Liver (tissue), 3 donors: ENCODE measurements at regions not wholly inside any gene's neighbourhood (a gene's known extent, or its start where the extent isn't known, plus 50 kb on each side); places are given as distances from the start of the nearest gene placed in this dataset.

ENCODE experiments used
- EGR1 ChIP-seq, 2 donors: IDR thresholded peaks; 2 replicates each; pipeline ENCODE4 v1.6.1; 2016 to 2018; ENCODE audit warnings: antibody characterized with exemption in 2 of 2, low read depth in 2 of 2
- FOXA1 ChIP-seq: IDR thresholded peaks from 2 replicates; pipeline ENCODE4 v1.6.1; 2016; ENCODE audit warnings: antibody characterized with exemption
- JUND ChIP-seq, 2 donors: IDR thresholded peaks; 2 replicates each; pipeline ENCODE4 v1.6.1; 2016; ENCODE audit warnings: antibody characterized with exemption in 2 of 2
- RAD21 ChIP-seq, 2 donors: IDR thresholded peaks; 2 replicates each; pipeline ENCODE4 v1.6.1; 2016; ENCODE audit warnings: antibody characterized with exemption in 2 of 2, mild to moderate bottlenecking in 2 of 2
- SP1 ChIP-seq: IDR thresholded peaks from 2 replicates; pipeline ENCODE4 v1.6.1; 2018; ENCODE audit warnings: antibody characterized with exemption, mild to moderate bottlenecking
- TAF1 ChIP-seq: conservative IDR thresholded peaks from 2 replicates; pipeline ENCODE4 v1.6.1; 2016; ENCODE audit warnings: antibody characterized with exemption, mild to moderate bottlenecking
- YY1 ChIP-seq: IDR thresholded peaks from 2 replicates; pipeline ENCODE4 v1.6.1; 2016; ENCODE audit warnings: antibody characterized with exemption, mild to moderate bottlenecking
- TF ChIP-seq, protein P1 (sequence below): fragments of 150-350 bp; IDR thresholded peaks from 2 replicates; pipeline ENCODE4 v1.5.1; 2017; ENCODE audit warnings: improper control_type of control experiment, low read depth, low read length; ENCODE audit not compliant: missing input control
- TF ChIP-seq, protein P2 (sequence below): IDR thresholded peaks from 2 replicates; pipeline ENCODE4 v1.6.1; 2016; ENCODE audit warnings: antibody characterized with exemption
- TF ChIP-seq, protein P3 (sequence below): IDR thresholded peaks from 2 replicates; pipeline ENCODE4 v1.6.1; 2016; ENCODE audit warnings: antibody characterized with exemption
- TF ChIP-seq, protein P4 (sequence below): IDR thresholded peaks from 2 replicates; pipeline ENCODE4 v1.6.1; 2016; ENCODE audit warnings: antibody characterized with exemption, mild to moderate bottlenecking
- TF ChIP-seq, protein P5 (sequence below): IDR thresholded peaks from 2 replicates; pipeline ENCODE4 v1.6.1; 2016; ENCODE audit warnings: antibody characterized with exemption
- donor health status: healthy.
- donor health status: healthy.

DNA sequence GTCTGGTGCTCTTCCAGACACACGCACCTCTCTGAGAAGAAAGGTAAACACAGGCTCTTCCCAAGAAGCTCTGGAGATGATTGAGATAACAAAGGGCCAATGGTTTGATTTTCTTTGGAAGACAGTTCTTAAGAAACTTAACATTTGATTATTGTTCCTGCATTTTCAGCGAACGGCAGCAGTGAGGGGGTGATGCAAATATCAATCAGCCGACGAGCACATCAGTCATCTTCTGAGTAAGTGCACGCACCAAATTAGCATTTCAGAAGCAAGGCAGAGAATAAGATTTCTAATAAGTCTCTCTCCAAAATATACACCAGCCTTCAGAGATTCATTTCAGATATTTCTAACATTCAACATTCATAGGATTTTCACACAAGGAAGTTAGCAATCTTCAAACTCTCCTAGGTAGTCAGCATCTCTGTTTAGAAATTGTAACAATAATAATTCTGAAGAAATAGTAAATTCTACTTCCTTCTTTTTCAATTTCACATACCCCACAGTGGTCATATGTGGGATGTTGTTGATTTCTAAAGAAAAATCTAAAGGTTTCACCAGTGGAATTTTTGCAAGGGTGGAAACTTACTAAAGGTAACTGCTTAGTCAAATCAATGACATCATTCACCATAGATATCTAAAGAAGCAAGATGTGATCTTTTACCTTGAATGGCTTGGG lies 250.3 kb downstream of the SEC61B start:
- TF ChIP-seq, protein P1, sequence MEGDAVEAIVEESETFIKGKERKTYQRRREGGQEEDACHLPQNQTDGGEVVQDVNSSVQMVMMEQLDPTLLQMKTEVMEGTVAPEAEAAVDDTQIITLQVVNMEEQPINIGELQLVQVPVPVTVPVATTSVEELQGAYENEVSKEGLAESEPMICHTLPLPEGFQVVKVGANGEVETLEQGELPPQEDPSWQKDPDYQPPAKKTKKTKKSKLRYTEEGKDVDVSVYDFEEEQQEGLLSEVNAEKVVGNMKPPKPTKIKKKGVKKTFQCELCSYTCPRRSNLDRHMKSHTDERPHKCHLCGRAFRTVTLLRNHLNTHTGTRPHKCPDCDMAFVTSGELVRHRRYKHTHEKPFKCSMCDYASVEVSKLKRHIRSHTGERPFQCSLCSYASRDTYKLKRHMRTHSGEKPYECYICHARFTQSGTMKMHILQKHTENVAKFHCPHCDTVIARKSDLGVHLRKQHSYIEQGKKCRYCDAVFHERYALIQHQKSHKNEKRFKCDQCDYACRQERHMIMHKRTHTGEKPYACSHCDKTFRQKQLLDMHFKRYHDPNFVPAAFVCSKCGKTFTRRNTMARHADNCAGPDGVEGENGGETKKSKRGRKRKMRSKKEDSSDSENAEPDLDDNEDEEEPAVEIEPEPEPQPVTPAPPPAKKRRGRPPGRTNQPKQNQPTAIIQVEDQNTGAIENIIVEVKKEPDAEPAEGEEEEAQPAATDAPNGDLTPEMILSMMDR: no peak
- no peak for TF ChIP-seq YY1
- TF ChIP-seq EGR1 (IDR thresholded peaks at IDR 0.05; ENCODE audit: low read depth in 2 of 2): no peak
- TF ChIP-seq, protein P2, sequence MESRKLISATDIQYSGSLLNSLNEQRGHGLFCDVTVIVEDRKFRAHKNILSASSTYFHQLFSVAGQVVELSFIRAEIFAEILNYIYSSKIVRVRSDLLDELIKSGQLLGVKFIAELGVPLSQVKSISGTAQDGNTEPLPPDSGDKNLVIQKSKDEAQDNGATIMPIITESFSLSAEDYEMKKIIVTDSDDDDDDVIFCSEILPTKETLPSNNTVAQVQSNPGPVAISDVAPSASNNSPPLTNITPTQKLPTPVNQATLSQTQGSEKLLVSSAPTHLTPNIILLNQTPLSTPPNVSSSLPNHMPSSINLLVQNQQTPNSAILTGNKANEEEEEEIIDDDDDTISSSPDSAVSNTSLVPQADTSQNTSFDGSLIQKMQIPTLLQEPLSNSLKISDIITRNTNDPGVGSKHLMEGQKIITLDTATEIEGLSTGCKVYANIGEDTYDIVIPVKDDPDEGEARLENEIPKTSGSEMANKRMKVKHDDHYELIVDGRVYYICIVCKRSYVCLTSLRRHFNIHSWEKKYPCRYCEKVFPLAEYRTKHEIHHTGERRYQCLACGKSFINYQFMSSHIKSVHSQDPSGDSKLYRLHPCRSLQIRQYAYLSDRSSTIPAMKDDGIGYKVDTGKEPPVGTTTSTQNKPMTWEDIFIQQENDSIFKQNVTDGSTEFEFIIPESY: no peak
- no peak for TF ChIP-seq JUND (IDR thresholded peaks at IDR 0.05)
- TF ChIP-seq, protein P3, sequence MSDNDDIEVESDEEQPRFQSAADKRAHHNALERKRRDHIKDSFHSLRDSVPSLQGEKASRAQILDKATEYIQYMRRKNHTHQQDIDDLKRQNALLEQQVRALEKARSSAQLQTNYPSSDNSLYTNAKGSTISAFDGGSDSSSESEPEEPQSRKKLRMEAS: no peak
- no peak for TF ChIP-seq FOXA1
- TF ChIP-seq, protein P4, sequence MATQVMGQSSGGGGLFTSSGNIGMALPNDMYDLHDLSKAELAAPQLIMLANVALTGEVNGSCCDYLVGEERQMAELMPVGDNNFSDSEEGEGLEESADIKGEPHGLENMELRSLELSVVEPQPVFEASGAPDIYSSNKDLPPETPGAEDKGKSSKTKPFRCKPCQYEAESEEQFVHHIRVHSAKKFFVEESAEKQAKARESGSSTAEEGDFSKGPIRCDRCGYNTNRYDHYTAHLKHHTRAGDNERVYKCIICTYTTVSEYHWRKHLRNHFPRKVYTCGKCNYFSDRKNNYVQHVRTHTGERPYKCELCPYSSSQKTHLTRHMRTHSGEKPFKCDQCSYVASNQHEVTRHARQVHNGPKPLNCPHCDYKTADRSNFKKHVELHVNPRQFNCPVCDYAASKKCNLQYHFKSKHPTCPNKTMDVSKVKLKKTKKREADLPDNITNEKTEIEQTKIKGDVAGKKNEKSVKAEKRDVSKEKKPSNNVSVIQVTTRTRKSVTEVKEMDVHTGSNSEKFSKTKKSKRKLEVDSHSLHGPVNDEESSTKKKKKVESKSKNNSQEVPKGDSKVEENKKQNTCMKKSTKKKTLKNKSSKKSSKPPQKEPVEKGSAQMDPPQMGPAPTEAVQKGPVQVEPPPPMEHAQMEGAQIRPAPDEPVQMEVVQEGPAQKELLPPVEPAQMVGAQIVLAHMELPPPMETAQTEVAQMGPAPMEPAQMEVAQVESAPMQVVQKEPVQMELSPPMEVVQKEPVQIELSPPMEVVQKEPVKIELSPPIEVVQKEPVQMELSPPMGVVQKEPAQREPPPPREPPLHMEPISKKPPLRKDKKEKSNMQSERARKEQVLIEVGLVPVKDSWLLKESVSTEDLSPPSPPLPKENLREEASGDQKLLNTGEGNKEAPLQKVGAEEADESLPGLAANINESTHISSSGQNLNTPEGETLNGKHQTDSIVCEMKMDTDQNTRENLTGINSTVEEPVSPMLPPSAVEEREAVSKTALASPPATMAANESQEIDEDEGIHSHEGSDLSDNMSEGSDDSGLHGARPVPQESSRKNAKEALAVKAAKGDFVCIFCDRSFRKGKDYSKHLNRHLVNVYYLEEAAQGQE: no peak
- TF ChIP-seq RAD21 (IDR thresholded peaks at IDR 0.05): no peak
- no peak for TF ChIP-seq SP1
- TF ChIP-seq TAF1: no peak
- TF ChIP-seq, protein P5, sequence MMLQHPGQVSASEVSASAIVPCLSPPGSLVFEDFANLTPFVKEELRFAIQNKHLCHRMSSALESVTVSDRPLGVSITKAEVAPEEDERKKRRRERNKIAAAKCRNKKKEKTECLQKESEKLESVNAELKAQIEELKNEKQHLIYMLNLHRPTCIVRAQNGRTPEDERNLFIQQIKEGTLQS: no peak
